ENCODE measurements at regions not wholly inside any gene's neighbourhood (a gene's known extent, or its start where the extent isn't known, plus 50 kb on each side); places are given as distances from the start of the nearest gene placed in this dataset.

DNA sequence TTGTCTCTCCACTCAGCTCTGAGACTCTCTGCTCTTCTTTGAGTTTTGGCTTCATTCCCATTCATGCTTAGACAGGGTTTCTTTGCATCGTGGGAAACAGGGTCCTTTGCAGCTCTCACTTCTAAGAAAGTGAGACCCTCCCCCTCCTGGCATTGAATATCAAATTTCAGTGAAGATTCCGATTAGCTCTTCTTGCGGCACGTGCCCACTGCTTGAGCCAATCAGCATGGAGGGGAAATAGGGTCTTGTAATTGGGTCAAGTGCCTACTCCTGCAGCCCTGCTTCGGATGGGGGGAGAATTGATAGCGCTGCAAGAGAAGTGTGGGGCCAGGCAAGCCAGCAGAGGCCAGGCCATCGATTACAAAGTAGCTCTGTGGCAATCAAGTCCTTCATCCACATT is 69.6 kb downstream of the TFAP2C start:
- TF ChIP-seq POLR2A (IDR thresholded peaks at IDR 0.05; ENCODE audit: low read depth, low read length) (no peak), POLR2AphosphoS5 (IDR thresholded peaks at IDR 0.05; ENCODE audit: low read depth, low read length) (no peak), TAF1 (IDR thresholded peaks at IDR 0.05; ENCODE audit: borderline replicate concordance, low read depth, low read length) (no peak)
